NCI-H128 (cell line): ENCODE measurements at regions not wholly inside any gene's neighbourhood (a gene's known extent, or its start where the extent isn't known, plus 50 kb on each side); places are given as distances from the start of the nearest gene placed in this dataset.
A peak's percentile ranks its signal among the peaks of the same experiment; 100 is the strongest.

ENCODE experiments used
- DNase-seq: peaks from one replicate; lab custom pipeline; 2025; ENCODE audit not compliant: unreplicated experiment; lab: John Stamatoyannopoulos, UW

DNA sequence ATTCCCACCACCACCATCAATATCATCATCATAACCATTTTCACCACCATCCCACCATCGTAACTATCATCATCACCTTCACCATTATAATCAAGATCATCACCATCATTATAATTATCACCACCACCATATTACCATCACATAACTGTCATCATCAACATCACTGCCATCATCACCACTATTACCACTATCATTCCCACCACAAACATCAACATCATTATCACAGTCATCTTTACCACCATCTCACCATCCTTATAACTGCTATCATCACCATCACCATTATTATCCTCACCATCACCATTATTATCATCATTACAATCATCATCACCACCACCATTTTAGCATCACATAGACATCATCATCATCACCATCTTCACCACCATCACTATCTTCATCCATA is 167.1 kb upstream of the ZMIZ1 start:
- DNase-seq = no peak

- no peak for DNase-seq
These were observed 166.0 kb upstream of the ZMIZ1 start for GRCh38 chr10:78902815-78903214.

DNA sequence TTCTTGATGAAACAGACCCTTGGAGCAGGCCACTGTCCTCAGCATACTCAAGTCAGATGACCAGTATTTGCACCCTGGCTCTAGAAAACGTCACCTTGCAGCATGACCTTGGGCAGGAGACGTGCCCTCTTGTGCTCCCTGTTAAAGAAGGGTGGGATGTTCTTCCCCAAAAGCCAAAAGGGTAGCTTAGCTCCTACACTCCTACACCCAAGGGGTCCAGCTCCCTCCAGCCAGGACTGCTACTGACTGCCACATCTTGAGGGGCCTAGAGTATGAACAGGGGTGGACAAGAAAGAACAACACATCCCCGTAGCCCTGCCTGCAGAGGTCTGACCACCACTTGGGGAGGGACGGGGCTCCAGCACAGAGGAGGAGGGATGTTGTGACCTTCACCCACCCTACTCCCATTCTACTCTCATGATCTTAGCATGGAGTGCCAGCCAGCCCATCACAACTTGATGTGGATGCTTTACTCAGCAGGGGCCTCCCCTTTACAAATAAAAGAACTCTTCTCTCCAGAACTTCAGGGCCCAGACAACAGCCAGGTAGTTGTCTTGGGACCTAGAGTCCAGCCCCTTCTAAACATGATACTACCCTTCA is 165.3 kb upstream of the ZMIZ1 start:
- no peak for DNase-seq

- DNase-seq = no peak
These were observed 164.6 kb upstream of the ZMIZ1 start for GRCh38 chr10:78904196-78904595.

GRCh38 chr10:78905015-78905956 is 163.5 kb upstream of the ZMIZ1 start:
- no peak for DNase-seq

- DNase-seq = peak; percentile 19
These were observed 162.8 kb upstream of the ZMIZ1 start for GRCh38 chr10:78905957-78906308.

DNA sequence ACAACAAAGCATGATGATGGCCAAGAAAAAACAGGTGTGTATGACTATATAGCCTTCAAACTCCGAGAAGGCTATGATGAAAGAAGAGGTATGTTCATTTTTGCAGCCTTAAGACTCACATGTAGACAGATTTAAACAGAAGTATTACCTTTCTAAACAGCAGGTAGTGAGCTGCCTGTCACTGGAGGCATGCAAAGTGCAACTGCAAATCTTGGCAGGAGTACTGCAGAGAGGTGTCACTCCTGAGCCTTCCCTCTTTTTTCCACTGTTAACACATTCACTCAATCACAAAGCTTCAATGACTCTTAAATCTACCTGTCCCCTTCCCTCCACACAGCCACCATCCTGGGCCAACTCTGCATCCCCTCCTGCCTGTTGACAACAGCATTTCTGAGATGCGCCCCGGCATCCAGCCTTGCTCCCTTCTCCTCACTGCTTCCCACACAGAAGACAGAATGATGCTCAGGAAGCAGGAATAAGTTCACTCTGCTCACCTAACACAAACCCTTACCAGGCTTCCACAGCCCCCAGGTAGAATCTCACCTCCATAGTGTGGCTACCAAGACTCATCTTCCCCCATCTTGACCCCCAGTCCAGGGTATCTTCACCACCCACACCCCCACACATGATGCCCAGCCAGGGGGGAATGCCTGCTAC is 161.9 kb upstream of the ZMIZ1 start:
- DNase-seq = no peak

DNA sequence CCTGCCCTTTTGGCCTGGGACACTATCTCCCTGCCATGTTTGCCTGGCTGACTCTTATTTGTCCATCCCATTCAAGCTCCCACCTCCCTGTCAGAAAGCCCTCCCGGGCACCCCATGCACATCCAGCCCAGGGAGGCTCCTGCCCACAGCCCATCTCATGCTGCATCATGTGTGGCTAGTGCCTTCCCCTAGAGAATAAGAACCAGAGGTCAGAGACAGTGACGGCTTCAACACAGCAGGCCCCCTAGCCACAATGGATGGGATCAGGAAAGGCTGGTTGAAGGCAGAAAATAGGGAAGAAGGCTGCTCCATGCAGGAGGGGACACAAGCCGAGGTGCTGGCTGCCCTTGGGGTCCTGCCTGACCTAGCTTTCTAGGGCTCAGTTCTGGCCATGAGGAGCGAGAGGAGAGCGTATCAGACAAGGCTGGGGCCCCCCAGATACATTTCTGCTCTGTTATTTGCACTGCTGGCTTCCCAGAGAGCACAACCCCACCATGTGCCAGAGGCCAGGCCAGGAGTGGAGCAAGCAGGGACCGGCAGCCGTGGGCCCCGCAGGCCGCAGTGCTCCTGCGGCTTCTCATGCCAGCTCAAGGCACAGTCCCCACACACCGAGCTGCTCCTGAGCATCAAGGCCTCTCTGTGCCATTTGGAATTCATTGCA is 161.1 kb upstream of the ZMIZ1 start:
- no peak for DNase-seq

DNA sequence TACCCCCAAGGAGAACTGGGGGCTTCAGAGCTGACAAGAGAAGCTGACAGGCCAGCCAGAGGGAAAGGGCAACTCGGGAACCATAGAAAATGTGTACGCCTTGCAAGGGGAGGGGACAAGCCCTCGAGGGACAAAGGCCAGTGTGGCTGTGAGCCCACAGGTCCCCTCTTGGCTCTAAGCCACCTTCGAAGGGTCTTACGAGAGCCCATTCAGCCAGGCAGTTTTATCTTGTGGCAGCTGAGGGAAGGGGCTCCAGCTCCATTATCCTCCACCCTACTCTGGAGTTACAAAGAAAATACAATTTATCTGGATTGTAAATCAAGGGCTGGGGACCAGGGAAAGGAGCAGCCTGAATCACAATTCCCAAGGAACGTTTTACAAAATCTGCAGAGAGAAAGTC is 159.5 kb upstream of the ZMIZ1 start:
- no peak for DNase-seq

GRCh38 chr10:78910021-78910420 is 158.7 kb upstream of the ZMIZ1 start:
- DNase-seq = no peak

DNA sequence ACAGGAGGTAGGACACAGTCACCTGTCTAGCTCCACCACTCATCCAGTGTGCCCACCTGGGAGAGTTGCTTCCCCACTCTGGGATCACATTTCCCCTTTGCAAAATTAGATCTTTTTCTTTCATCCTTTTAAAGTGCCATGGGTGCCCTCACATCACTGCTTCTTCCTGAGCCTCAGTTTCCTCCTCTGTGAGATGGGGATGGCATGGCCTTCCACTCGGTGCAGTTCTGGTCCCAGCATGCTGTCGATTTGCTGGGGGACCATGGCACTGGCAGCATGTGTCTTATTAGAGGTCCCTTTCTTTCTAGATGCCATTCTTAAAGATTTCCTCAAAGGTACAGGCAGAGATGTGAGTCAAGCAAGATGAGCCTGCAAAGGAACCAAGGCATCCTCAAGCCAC is 158.3 kb upstream of the ZMIZ1 start:
- no peak for DNase-seq

DNA sequence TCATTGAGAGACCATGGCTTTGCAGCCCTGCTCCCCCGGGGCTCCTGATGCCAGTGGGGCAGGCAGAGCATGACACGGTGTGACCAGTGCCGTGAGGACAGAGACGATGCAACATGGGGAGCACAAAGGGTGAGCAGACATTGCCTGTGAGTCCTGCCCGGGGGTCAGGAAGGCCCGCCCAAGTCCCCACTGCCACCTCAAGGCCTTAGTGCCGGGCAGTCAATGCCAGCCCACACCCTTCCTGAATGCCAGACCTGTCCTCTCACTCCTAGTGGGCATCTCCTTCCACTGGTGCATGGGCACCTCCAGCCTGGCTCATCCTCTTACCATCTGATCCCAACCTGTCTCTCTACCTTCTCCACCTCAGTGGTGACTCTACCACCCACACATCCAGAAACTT is 157.9 kb upstream of the ZMIZ1 start:
- DNase-seq = no peak

DNA sequence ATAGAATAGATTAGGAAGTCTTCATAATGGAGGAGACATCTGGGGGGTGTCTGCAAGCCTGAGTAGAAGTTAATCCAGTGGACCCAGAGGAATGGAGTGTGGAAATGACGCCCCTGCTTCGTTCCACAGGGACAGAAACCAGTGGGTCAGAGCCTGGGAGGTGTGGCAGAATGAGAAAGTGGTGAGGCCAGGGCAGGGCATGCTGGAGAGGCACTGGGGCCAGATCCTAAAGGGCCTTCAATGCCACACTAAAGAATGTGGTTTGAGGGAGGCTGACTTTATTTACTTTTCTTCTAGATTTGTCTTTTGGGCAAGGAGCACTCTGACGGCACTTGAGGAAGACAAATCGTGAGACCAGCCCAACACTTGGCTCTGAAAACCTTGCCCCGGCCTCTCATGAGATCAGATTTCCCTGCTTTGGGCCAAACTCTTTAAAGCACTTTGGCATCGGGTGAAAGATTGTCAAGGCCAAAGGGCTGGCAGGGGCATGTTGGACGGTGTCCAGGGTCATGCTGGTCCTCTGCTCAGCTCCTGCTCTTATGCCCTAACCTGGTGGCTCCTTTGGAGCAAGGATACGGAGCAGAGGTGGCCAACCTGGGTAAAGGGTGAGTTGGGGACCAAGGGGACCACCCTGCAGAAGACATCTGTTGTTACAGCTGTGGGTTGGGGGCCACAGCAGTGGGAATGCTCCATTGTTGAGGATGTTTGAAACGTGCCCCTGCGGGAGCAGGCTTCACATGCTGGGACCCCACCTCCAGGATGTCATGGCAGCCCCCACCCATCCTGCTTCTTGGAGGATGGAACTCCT is 157.0 kb upstream of the ZMIZ1 start:
- no peak for DNase-seq

GRCh38 chr10:78912361-78913218 is 156.2 kb upstream of the ZMIZ1 start:
- no peak for DNase-seq

- DNase-seq = peak; percentile 67
These were observed 155.3 kb upstream of the ZMIZ1 start for GRCh38 chr10:78913219-78914059.

- DNase-seq = no peak
These were observed 154.7 kb upstream of the ZMIZ1 start for GRCh38 chr10:78914060-78914378.

- no peak for DNase-seq
These were observed 154.1 kb upstream of the ZMIZ1 start for GRCh38 chr10:78914502-78915189.

GRCh38 chr10:78915190-78915518 is 153.6 kb upstream of the ZMIZ1 start:
- no peak for DNase-seq

DNA sequence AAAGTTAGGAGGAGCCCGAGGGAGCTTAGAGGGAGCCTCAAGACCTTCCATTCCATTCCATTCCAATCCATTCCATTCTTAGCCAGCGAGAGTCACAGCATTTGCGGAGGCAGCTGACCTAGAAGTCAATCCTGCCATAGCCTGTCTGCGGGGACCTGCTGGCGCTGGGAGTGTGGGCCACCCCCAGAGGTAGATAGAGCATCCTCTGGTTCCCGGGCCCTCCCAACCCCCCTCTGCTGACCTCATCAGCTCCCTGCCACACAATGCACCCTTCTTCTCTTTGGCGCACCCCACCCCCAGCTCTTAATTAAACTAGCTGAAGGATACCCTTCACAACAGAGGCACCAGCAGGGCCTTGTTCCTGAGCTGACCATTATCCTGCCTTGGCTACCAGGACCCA is 152.5 kb upstream of the ZMIZ1 start:
- DNase-seq = no peak
